Trophoblast cell (in vitro differentiated cells and primary cell): ENCODE measurements at regions not wholly inside any gene's neighbourhood (a gene's known extent, or its start where the extent isn't known, plus 50 kb on each side); places are given as distances from the start of the nearest gene placed in this dataset.

Experiments used
- DNase-seq, 2 donors: peaks; one replicate each; pipeline ENCODE4 v3.0.0-alpha.2; 2016
- H2AFZ ChIP-seq: 2 replicates; pipeline ENCODE4 v1.6.1; 2013; ENCODE audit warnings: low read length, moderate library complexity, mild to moderate bottlenecking; ENCODE audit not compliant: insufficient read depth, poor library complexity
- H2AK5ac ChIP-seq: 2 replicates; pipeline ENCODE4 v1.6.1; 2013; ENCODE audit warnings: mild to moderate bottlenecking, low read length
- H2BK120ac ChIP-seq: 2 replicates; pipeline ENCODE4 v1.6.1; 2013; ENCODE audit warnings: low read length, mild to moderate bottlenecking, moderate library complexity; ENCODE audit not compliant: insufficient read depth, poor library complexity
- H2BK12ac ChIP-seq: 2 replicates; pipeline ENCODE4 v1.6.1; 2013; ENCODE audit warnings: mild to moderate bottlenecking, low read length, moderate library complexity
- H2BK5ac ChIP-seq: 2 replicates; pipeline ENCODE4 v1.6.1; 2013; ENCODE audit warnings: low read length, low read depth, moderate library complexity, mild to moderate bottlenecking; ENCODE audit not compliant: poor library complexity
- H3K14ac ChIP-seq: 2 replicates; pipeline ENCODE4 v1.6.1; 2013; ENCODE audit warnings: mild to moderate bottlenecking, low read length
- H3K18ac ChIP-seq: 2 replicates; pipeline ENCODE4 v1.6.1; 2013; ENCODE audit warnings: mild to moderate bottlenecking, low read length
- H3K23ac ChIP-seq: 2 replicates; pipeline ENCODE4 v1.6.1; 2013; ENCODE audit warnings: low read length
- H3K27ac ChIP-seq: 2 replicates; pipeline ENCODE4 v1.5.1; 2013; ENCODE audit warnings: low read depth, mild to moderate bottlenecking, inconsistent platforms, low read length, moderate library complexity
- H3K27me3 ChIP-seq: 2 replicates; pipeline ENCODE4 v1.6.1; 2013; ENCODE audit warnings: inconsistent platforms, mild to moderate bottlenecking, low read length, moderate library complexity; ENCODE audit not compliant: insufficient read depth
- H3K36me3 ChIP-seq, 2 experiments: 1 replicate in 1 of 2; 2 replicates in 1 of 2; pipeline ENCODE4 v1.6.1; 2013; ENCODE audit warnings: low read length in 2 of 2, mild to moderate bottlenecking in 2 of 2, moderate library complexity in 1 of 2; ENCODE audit not compliant: insufficient read depth in 2 of 2, control insufficient read depth in 1 of 2
- H3K4ac ChIP-seq: 2 replicates; pipeline ENCODE4 v1.6.1; 2013; ENCODE audit warnings: low read depth, mild to moderate bottlenecking, low read length, moderate library complexity
- H3K4me1 ChIP-seq, 2 experiments: 1 replicate in 1 of 2; 2 replicates in 1 of 2; pipeline ENCODE4 v1.6.1; 2013; ENCODE audit warnings: low read length in 2 of 2, mild to moderate bottlenecking in 2 of 2, moderate library complexity in 1 of 2; ENCODE audit not compliant: insufficient read depth in 2 of 2, control insufficient read depth in 1 of 2
- H3K4me2 ChIP-seq: 2 replicates; pipeline ENCODE4 v1.6.1; 2013; ENCODE audit warnings: inconsistent platforms, mild to moderate bottlenecking, low read length, moderate library complexity
- H3K4me3 ChIP-seq: 2 replicates; pipeline ENCODE4 v1.5.1; 2013; ENCODE audit warnings: mild to moderate bottlenecking, low read depth, low read length, inconsistent platforms
- H3K79me1 ChIP-seq: one replicate; pipeline ENCODE4 v1.6.1; 2013; ENCODE audit warnings: low read length
- H3K79me2 ChIP-seq: 2 replicates; pipeline ENCODE4 v1.6.1; 2013; ENCODE audit warnings: low read length, mild to moderate bottlenecking; ENCODE audit not compliant: control insufficient read depth, insufficient read depth, poor library complexity
- H3K9ac ChIP-seq: 2 replicates; pipeline ENCODE4 v1.6.1; 2013; ENCODE audit warnings: mild to moderate bottlenecking, low read length
- H3K9me3 ChIP-seq: 2 replicates; pipeline ENCODE4 v1.6.1; 2013; ENCODE audit warnings: low read depth, mild to moderate bottlenecking, control low read depth, inconsistent platforms, low read length; ENCODE audit not compliant: insufficient read depth
- H4K12ac ChIP-seq: 2 replicates; pipeline ENCODE4 v1.6.1; 2013; ENCODE audit warnings: low read depth, mild to moderate bottlenecking, low read length, moderate library complexity
- H4K8ac ChIP-seq: 2 replicates; pipeline ENCODE4 v1.6.1; 2013; ENCODE audit warnings: low read depth, mild to moderate bottlenecking, low read length, moderate library complexity
- H4K91ac ChIP-seq: one replicate; pipeline ENCODE4 v1.6.1; 2013; ENCODE audit warnings: low read depth, mild to moderate bottlenecking, low read length, moderate library complexity
- WGBS: extraction: QIAGEN DNeasy Blood & Tissue Kit; methylation state at CpG from one replicate; pipeline ENCODE4 v1.1.7; 2013; ENCODE audit warnings: missing lambda C conversion rate; ENCODE audit not compliant: insufficient read length, insufficient coverage; ENCODE audit errors: extremely low coverage; 5-methylcytosine and 5-hydroxymethylcytosine counted together

DNA sequence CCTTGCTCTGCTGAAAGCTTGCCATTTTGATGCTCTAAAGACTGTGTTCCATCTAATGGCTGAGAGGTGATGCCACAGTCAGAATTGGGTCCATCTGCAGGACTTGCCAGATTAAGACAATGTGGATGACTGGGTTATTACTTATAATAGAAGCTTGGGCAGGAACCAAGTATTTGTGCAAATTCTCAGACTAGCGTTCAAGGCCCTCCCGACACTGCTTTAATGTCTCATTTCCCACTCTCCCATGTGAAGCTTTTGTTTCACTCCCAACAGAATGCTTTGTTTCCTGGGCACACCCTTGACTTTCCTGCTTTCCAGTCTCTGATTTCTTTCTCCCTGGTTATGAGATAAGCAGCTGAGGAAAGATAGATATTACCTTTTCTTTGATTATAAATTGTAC lies 215.8 kb downstream of the KCNS3 start:
- no peak for DNase-seq
- Histone ChIP-seq H3K4me1 (no peaks in the 10 kb centered on the region), H4K12ac (no peak overlapping the region), H3K9ac (no peak overlapping the region), H4K8ac (no peak overlapping the region), H3K27ac (no peak overlapping the region), H2AFZ (no peak overlapping the region), H3K79me1 (no peaks in the 10 kb centered on the region), H3K4me3 (no peak overlapping the region), H3K14ac (no peak overlapping the region), H3K9me3 (no peaks in the 10 kb centered on the region), H3K4ac (no peak overlapping the region), H3K4me2 (no peak overlapping the region), H2BK120ac (no peak overlapping the region), H3K23ac (no peak overlapping the region), H3K18ac (no peak overlapping the region), H2BK12ac (no peak overlapping the region), H2AK5ac (no peak overlapping the region), H3K79me2 (no peaks in the 10 kb centered on the region), H3K36me3 (no peaks in the 10 kb centered on the region), H2BK5ac (no peak overlapping the region), H4K91ac (no peak overlapping the region), H3K27me3 (no peaks in the 10 kb centered on the region)
- WGBS, result no CpG with 5 or more reads among the region's 2 CpGs

DNA sequence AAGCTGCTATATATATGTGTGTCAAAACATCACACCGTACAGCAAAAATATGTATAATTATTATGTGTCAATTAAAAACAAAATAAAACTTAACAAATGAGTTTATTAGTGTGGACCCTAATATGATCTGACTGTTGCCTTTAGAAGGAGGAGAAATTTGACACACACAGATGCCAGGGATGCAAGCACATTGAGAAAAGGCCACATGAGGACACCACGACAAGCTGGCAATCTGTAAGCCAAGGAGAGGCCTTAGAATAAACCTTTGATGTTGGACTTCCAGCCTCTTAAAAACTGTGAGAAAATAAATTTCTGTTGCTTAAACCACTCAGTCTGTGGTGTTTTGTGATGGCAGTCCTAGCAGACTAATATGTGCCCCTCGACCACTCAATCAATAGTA lies 214.7 kb downstream of the KCNS3 start:
- no peaks in the 10 kb centered on the region for H3K79me1 ChIP-seq
- no peak overlapping the region for H3K9ac ChIP-seq
- H3K4me2 ChIP-seq, result no peak overlapping the region
- no peak overlapping the region for H2BK5ac ChIP-seq
- no peak overlapping the region for H2BK120ac ChIP-seq
- no peak for DNase-seq
- H3K27me3 ChIP-seq, result no peaks in the 10 kb centered on the region
- no peak overlapping the region for H2AK5ac ChIP-seq
- H3K27ac ChIP-seq, result no peak overlapping the region
- H3K23ac ChIP-seq, result no peak overlapping the region
- H3K4me1 ChIP-seq, result no peaks in the 10 kb centered on the region
- no peak overlapping the region for H4K91ac ChIP-seq
- no peaks in the 10 kb centered on the region for H3K9me3 ChIP-seq
- H3K36me3 ChIP-seq, result no peaks in the 10 kb centered on the region
- no peaks in the 10 kb centered on the region for H3K79me2 ChIP-seq
- H3K4ac ChIP-seq, result no peak overlapping the region
- no peak overlapping the region for H2AFZ ChIP-seq
- no peak overlapping the region for H4K8ac ChIP-seq
- H3K14ac ChIP-seq, result no peak overlapping the region
- no peak overlapping the region for H2BK12ac ChIP-seq
- no peak overlapping the region for H3K4me3 ChIP-seq
- H4K12ac ChIP-seq, result no peak overlapping the region
- no peak overlapping the region for H3K18ac ChIP-seq
- WGBS, result no CpG with 5 or more reads among the region's 3 CpGs

DNA sequence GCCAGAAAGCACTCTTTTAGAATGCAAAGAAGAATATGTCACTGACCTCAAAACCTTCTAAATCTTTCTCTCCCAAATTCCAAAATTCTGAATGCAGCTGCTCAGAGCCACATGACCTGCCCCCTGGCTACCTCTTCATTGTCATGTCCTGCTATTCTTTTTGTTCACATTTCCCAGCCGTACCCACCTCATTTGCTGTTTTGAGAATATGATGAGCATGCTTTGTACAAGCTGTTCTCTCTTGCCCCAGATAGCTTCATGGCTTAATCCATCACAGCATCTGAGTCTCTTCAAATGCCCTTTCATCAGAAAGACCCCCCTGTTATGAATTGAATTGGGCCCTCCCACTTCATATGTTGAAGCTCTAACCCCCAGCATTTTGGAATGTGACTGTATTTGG lies 214.3 kb downstream of the KCNS3 start:
- Histone ChIP-seq H3K18ac (no peak overlapping the region), H3K36me3 (no peaks in the 10 kb centered on the region), H3K27ac (no peak overlapping the region), H4K12ac (no peak overlapping the region), H2BK12ac (no peak overlapping the region), H3K4me1 (no peaks in the 10 kb centered on the region), H4K91ac (no peak overlapping the region), H3K9me3 (no peaks in the 10 kb centered on the region), H3K23ac (no peak overlapping the region), H2AK5ac (no peak overlapping the region), H3K79me1 (no peaks in the 10 kb centered on the region), H2AFZ (no peak overlapping the region), H2BK120ac (no peak overlapping the region), H2BK5ac (no peak overlapping the region), H3K27me3 (no peaks in the 10 kb centered on the region), H3K14ac (no peak overlapping the region), H3K4me3 (no peak overlapping the region), H3K79me2 (no peaks in the 10 kb centered on the region), H4K8ac (no peak overlapping the region), H3K4me2 (no peak overlapping the region), H3K9ac (no peak overlapping the region), H3K4ac (no peak overlapping the region)
- no CpG with 5 or more reads among the region's 1 CpG for WGBS
- DNase-seq, result no peak

DNA sequence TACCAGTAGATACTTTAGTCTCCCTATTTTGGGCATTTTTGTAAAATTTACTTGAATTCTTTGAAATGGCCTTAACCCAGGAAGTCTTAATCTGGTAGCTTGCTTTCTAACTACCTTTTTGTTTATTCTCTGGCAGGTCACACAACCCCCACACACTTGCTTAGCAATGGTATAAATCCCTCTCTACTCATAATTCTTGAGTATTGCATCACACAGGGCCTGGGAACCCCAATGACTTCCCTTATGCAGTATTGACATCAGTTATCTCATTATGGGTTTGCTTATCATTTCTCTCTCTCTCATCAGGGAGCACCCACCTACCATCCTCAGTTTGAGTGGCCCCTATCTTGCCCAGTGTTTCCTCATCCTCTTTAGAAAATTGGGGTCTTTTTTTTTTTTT lies 207.1 kb downstream of the KCNS3 start:
- Histone ChIP-seq H4K12ac (no peak overlapping the region), H3K23ac (no peak overlapping the region), H2AK5ac (no peak overlapping the region)

DNA sequence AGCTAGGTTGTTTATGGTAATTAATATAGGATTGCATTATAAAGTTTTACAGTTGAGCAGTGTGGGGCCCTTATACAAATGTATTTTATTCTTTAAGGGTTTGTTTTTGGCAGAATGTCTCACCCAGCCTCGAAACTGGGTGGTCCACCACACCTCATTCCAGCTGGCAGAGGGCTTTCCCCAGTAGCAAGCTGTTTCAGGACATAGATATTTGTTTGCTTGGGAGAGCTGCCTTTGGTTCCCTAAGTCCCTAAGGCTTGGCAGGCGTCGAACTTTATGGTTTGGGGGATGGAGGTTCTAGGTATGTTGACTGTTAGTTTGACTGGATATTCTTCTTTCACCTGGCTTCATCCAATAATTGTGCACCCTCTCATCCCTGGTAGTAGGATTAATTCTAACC lies 205.9 kb downstream of the KCNS3 start:
- WGBS, result no CpG with 5 or more reads among the region's 3 CpGs
- Histone ChIP-seq H2BK120ac (no peak overlapping the region), H3K79me2 (no peaks in the 10 kb centered on the region), H2BK12ac (no peak overlapping the region), H4K91ac (no peak overlapping the region), H3K79me1 (no peaks in the 10 kb centered on the region), H3K27me3 (no peaks in the 10 kb centered on the region), H2AK5ac (no peak overlapping the region), H3K36me3 (no peaks in the 10 kb centered on the region), H3K18ac (no peak overlapping the region), H3K9ac (no peak overlapping the region), H3K14ac (no peak overlapping the region), H3K4ac (no peak overlapping the region), H3K4me3 (no peak overlapping the region), H4K8ac (no peak overlapping the region), H3K4me1 (no peaks in the 10 kb centered on the region), H3K27ac (no peak overlapping the region), H3K23ac (no peak overlapping the region), H3K9me3 (no peaks in the 10 kb centered on the region), H3K4me2 (no peak overlapping the region), H2AFZ (no peak overlapping the region), H4K12ac (no peak overlapping the region), H2BK5ac (no peak overlapping the region)
- DNase-seq, result no peak

More for the DNA sequence above, 207.1 kb downstream of the KCNS3 start:
- Histone ChIP-seq H3K79me1 (no peaks in the 10 kb centered on the region), H3K9me3 (no peaks in the 10 kb centered on the region), H2BK5ac (no peak overlapping the region), H3K79me2 (no peaks in the 10 kb centered on the region), H3K4me1 (no peaks in the 10 kb centered on the region), H3K4me2 (no peak overlapping the region), H2AFZ (no peak overlapping the region), H3K27ac (no peak overlapping the region), H4K8ac (no peak overlapping the region), H2BK120ac (no peak overlapping the region), H3K14ac (no peak overlapping the region), H3K36me3 (no peaks in the 10 kb centered on the region), H3K9ac (no peak overlapping the region), H3K27me3 (no peaks in the 10 kb centered on the region), H4K91ac (no peak overlapping the region), H3K4ac (no peak overlapping the region), H3K4me3 (no peak overlapping the region), H2BK12ac (no peak overlapping the region), H3K18ac (no peak overlapping the region)
- DNase-seq, result no peak
